ENCODE measurements at regions not wholly inside any gene's neighbourhood (a gene's known extent, or its start where the extent isn't known, plus 50 kb on each side); places are given as distances from the start of the nearest gene placed in this dataset.
"Not testable (repeated sequence)": the region's sequence is repeated elsewhere in the genome, so short reads cannot be mapped to it uniquely, and the experiment has no call there.

DNA sequence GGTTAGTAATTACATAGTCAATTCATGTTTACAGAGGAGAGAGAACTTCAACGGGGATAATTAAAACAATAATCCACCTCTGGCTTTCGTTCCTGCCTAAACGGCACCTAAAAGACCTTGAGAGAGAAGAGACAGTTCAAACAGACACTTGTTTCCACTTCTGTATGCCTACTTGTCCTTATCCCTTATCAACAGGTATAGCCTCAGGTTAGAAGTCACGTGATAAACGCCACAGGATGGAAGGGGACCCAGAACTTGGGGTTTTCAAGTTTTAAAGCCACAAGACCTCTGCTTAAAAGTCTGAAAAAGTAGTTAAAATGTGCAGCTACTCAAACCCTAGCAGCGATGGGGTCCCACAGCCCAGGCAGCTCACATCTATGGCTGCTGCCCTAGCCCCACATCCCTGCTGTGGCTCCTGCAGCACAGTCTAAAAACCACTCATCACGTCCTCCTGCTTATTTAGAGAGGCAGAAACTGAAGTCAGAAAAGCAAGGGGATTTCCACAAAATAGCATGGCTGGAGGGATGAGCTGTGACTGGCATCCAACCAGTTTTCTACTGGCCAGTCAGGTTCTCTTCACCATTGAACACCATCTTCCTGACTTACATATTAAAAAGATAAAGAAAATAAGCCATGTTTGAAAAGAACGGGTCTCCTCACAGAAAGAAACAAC, 51.2 kb upstream of the SEC16B start:
- no peak for DNase-seq

DNA sequence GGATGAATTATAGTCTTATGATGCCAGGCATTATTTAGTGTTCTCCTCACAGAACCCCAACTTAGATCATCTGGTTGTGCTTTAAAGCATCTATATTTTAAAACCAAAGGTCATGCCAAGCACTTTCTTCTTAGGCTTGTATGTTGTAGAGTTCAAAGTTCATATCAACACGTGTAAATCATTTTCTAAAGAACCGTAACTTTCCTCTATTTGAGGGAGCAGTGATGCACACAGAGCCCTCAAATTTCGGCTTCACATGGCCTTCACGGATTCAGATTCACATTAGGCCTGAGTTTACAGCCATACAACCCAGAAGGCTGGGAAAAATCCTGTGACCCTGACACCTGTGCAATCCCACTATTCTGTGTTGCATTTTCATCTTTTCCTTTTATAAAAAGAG, 52.1 kb upstream of the SEC16B start:
- no peak for DNase-seq

DNA sequence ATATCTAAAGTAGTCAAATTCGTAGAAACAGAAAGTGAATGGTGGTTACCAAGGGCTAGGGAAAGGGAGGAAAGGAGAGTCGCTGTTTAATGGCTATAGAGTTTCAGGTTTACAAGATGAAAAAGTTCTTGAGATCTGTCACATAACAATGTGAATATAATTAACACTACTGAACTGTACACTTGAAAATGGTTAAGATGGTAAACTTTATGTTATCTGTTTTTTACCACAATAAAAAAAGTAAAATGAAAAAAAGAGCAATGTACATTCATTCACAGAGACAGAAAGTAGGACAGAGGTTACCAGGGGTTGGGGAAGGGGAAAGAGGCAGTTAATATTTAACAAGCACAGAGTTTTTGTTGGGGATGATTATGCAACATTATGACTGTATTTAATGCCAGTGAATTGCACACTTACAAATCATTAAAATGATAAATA, 53.3 kb upstream of the SEC16B start:
- DNase-seq: peak; percentile 15

DNA sequence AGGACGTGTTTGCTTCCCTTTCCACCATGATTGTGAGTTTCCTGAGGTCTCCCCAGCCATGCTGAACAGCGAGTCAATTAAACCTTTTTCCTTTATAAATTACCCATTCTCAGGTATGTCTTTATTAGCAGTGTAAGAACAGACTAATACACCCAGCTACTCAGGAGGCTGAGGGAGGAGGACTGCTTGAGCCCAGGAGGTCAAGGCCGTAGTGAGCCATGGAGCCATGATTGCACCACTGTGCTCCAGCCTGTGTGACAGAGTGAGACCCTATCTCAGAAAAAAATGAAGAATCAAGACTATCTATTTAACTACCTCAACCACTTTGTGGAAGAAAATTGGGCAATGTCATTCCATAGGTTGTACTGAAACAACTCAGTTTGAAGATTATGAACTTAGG, 54.6 kb upstream of the SEC16B start:
- no peak for DNase-seq

DNA sequence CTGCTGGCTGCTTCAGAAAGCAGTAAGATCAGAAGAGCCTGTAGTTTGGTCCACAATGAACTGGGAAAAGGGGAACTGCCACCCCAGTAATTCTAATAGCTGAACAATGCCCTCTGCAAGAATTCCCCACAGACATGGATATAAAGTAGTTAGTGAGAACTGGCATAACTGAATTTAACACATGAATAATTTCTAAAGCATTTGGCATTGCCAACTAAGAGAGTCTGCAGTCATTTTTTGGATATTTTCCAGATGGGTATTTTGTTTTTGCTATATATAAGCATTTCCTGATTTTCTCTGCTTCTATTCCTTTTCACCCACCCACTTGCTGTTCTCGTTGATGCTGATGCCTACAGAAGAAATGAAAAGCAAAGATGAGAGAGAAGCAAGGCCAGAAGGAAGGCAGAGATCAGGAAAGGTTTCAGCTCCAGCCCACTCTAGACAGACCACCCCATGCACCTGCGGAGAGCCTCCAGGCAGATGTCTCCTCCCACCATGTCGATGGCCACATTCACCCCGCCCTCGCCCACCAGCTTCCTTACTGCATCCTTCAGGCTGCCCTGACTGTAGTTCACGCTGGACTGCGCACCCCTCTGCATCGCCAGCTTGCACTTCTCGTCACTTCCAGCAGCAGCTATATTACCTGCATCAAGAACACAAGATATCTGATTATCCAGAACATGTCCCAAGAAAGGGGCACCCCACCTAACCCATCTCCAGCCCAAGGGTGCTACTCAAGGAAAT, 55.9 kb upstream of the SEC16B start:
- no peak for DNase-seq

DNA sequence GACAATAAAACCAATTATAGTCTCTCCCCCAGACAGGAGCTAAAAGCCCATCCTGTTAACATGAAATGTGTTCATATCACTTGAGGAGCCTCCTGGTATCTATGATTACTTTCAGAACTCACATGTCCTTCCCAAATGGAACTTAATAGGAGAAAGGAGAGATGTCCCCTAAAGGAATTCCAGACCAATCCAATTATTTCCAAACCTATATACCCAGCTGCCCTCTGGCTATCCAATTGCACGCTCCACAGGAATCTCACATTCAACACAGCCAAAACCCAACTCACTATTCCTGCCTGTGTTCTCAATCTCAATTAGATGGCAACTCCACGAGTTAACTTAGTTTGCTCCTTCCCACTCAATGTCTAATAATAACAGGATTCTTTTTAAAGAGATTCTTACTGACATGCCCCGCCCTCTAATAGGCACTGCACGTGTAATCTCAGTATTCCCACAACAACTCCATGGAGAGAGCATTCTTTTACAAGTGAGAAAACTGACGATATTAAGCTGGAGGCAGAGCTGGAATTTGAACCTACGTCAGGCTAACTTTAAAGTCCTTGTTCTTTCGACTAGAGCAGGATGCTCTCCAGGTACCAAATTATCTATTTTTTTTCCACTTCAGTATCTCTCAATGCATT, 59.1 kb upstream of the SEC16B start:
- DNase-seq: no peak

DNA sequence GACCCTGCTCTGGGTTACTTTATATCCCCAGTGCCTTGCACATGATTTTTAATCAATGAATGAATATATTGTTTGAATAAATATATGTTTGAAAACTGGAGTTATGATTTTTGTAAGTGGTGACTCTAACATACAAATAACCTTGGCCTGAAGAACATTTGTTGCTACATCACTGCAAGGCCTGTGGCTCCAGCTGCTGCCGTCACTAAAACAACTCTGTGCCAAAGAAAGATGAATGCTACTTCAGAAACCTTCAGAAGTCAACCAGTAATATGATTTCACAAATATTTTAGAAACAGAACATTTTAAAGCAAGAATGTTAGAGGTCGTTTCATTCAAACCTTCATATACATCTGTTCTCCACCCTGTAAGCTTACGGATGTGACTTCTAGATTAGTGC, 60.6 kb upstream of the SEC16B start:
- DNase-seq: no peak

DNA sequence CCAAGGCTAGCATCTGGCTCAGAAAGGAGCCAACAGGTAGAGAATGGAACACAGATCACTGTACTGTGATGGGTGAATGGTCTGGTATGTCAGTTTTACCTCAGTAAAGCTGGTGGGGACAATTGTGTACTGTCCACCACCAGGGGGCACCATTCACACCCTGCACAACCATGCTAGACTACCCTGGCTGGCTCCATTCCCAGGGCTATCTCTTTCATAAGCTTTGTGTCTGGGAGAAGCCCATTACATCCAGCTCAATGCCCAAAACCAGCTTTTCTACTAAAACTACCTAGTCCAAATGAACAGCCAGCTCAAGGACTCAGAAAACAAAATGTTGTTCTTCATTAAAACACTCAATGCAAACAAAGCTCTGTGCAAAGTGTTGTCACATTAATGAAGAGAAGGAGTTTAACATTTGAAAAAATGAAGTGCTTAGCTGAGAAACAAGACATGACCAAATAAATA, 62.0 kb upstream of the RASAL2 start:
- peak; percentile 83 for DNase-seq

DNA sequence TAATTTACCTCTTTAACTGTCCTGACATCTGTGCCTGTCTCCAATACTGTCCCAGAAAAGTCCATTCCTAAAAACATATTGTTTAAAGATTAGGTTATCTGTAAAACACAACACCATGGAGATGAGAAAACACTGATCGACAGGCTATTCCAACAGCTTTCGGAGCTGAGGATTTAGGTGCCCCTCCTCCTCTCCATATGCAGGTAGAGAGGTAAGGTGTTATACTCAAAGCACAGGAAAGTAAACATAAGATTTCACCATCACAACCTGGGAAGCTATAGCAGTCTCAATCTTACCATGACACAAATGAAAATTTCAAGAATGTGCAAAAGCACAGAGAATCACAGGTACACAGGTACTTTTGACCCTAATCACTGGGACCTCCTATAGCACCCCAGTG, 60.9 kb upstream of the RASAL2 start:
- DNase-seq: no peak

DNA sequence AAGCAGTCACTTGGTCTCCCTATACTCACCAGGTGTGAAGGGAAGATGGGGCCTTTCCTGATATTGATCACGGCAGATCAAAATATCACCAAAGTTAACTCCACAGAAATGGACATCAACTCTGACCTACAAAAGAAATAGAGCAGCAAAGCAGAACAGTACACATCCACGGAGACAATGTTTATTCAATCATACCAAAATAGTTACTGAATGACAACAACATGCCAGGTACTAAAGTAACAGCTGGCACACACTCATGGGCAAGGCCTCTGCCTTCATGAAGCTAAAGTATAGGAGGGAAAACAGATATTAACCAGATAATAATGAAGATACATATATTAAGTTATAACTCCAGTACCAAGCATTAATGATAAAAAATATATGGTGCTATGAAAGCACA, 59.2 kb upstream of the RASAL2 start:
- no peak for DNase-seq

DNA sequence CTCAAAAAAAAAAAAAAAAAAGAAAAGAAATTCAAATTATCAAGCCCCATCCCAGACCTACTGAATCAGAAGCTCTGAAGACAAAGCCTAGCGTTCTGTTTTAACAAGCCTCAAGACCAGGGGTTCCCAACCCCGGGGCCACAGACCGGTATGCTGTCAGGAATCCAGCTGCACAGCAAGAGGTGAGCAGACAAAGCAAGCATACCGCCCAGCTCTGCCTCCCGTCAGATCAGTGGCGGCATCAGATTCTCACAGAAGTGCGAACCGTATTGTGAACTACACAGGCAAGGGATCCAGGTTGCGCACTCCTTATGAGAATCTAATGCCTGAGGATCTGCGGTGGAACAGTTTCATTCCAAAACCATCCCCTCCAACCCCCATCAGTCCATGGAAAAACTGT, 57.8 kb upstream of the RASAL2 start:
- DNase-seq: no peak

DNA sequence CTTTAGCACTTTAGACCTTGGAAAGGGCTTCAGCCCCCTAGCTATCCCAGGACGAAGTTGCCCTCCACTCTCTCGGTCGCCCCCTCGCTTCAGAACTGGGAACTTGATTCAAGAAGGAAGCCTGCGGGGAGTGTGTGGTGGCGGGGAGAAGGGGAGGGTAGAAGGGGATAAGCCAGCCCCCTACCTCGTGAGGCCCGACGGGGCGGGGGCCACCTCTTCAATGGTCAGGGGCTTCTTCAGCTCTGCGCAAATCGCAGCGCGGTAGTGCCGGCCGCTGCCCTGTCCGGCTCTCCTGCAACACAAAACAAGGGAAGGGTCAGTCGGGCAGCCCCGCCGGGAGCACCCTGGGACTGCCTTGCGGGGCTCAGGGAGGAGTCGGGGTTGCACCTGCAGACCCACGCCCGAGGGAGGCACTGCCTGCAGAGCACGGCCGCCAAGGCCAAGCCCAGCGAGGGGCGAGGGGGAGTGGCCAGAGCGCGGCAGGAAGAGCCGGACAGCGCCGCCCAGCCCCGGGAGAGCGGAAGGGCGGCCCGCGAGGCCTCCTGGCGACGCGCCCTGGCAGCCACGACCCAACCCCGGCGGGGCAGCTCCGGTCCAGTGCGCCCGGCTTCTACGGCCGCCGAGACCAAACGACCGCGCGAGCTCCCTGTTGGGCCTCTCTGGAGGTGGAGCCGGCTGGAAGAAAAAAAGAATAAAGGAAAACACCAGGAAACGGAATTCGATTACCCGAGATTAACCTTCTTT, 56.2 kb upstream of the RASAL2 start:
- no peak for DNase-seq

DNA sequence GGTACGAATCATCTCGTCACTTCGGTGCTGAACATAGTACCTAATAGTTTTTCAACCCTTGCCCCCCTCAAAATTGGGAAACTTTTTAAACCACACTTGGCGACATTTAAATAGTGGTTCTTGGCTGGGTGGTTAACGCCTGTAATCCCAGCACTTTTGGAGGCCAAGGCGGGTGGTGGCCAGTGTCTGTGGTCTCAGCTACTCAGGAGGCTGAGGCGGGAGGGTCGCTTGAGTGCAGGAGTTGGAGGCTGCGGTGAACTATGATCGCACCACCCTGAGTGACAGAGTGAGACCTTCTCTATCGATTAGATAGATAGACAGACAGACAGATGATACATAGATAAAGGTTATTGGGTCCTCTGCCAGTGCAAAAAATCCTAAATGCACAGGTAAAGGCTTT, 55.5 kb upstream of the RASAL2 start:
- DNase-seq: no peak

DNA sequence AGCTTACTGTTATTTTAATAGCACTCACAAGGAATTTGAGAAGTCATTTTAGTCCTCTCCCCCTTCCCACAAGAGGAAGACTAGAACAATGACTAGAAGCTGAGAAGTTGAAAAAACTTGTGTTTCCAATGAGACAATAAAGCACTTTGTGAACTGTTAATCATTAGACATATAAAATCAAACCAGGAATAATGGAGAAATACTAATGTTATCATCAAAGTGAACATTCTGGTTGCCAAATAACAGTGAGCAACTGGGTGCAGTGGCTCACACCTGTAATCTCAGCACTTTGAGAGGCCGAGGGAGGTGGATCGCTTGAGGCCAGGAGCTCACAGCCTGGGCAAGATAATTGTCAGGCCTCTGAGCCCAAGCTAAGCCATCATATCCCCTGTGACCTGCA, 54.0 kb upstream of the RASAL2 start:
- DNase-seq: no peak

DNA sequence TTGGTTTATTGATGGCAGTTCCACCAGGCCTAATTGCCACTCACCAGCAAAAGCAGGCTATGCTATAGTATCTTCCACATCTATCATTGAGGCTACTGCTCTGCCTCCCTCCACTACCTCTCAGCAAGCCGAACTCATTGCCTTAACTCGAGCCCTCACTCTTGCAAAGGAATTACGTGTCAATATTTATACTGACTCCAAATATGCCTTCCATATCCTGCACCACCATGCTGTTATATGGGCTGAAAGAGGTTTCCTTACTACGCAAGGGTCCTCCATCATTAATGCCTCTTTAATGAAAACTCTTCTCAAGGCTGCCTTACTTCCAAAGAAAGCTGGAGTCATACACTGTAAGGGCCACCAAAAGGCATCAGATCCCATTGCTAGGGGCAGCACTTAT, 50.0 kb upstream of the RASAL2 start:
- DNase-seq: not testable (repeated sequence)
